DMS114 treated with DMSO at 0.1 percent for 48 hours (cell line): ENCODE measurements at regions not wholly inside any gene's neighbourhood (a gene's known extent, or its start where the extent isn't known, plus 50 kb on each side); places are given as distances from the start of the nearest gene placed in this dataset.
"Not testable (repeated sequence)": the region's sequence is repeated elsewhere in the genome, so short reads cannot be mapped to it uniquely, and the experiment has no call there.

Experiments used
- DNase-seq: peaks from one replicate; lab custom pipeline; 2025; ENCODE audit not compliant: unreplicated experiment; lab: John Stamatoyannopoulos, UW

DNA sequence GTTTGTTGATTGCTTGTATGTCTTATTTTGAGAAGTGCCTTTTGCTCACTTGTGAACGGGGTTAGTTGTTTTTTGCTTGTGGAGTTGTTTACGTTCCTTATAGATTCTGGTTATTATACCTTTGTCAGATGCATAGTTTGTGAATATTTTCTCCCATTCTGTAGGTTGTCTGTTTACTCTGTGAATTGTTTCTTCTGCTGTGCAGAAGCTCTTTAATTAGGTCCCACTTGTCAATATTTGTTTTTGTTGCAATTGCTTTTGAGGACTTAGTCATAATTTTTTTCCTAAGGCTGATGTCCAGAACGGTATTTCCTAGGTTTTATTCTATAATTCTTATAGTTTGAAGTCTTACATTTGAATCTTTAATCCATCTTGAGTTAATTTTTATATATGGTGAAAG is 285.3 kb upstream of the GADL1 start:
- no peak for DNase-seq

DNA sequence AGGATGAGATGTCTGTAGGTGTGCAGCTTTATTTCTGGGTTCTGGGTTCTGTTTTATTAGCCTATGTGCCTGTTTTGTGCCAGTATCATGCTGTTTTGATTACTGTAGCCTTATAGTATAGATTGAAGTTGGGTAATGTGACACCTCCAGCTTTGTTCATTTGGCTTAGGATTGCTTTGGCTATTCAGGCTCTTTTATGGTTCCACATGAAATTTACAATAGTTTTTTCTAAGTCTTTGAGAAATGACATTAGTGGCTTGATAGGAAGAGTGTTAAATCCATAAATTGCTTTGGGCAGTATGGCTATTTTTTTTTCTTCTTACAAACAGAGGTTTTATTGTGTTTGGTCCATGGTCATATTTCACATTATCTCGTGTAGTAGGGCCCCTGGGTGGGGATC is 285.8 kb upstream of the GADL1 start:
- no peak for DNase-seq

DNA sequence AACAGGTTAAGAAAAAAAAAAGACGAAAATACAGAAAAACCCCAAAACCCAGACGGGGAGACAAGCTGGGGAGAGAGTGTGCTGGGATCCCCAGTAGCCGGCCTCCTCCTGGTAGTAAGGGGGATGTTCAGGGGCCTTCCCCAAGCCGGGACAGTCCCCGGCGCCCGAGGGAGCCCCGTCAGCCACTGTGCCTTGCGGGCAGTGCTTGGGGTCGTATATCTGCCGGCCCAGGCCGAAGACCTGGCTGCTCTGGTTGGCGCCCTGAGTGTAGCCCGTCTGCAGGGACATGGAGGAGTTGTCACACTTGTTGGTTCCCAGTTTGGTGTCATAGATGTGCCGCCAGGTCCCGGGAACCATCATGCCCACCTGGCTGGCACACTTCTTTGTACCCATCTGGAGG is 287.2 kb upstream of the GADL1 start:
- no peak for DNase-seq

GRCh38 chr3:31182661-31183060 is 288.2 kb upstream of the GADL1 start:
- no peak for DNase-seq

- DNase-seq = no peak
Measured at GRCh38 chr3:31184261-31185061, 290.0 kb upstream of the GADL1 start.

- no peak for DNase-seq
Measured at GRCh38 chr3:31185062-31185357, 290.5 kb upstream of the GADL1 start.

GRCh38 chr3:31186041-31186440 is 291.6 kb upstream of the GADL1 start:
- DNase-seq = no peak

GRCh38 chr3:31187380-31187779 is 292.9 kb upstream of the GADL1 start:
- no peak for DNase-seq

GRCh38 chr3:31188112-31188511 is 293.7 kb upstream of the GADL1 start:
- DNase-seq = no peak

DNA sequence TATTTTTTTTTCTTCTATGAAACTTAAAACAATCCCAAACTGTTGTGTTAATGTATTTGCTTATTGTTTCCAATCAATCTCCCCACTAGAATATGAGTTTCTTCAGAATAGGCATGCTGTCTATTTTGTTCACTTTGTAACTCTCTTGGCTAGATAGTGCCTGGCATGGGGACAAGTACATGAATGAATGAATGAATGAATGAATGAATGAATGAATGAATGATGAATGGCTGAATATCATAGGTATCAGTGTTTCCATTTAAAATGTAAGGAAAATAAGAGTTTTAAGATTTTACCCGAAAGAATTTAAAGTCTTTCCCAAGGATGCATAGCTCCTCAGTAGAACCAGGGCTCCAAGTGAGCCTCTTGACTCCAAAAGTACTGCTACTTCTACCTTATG is 294.9 kb upstream of the GADL1 start:
- no peak for DNase-seq

DNA sequence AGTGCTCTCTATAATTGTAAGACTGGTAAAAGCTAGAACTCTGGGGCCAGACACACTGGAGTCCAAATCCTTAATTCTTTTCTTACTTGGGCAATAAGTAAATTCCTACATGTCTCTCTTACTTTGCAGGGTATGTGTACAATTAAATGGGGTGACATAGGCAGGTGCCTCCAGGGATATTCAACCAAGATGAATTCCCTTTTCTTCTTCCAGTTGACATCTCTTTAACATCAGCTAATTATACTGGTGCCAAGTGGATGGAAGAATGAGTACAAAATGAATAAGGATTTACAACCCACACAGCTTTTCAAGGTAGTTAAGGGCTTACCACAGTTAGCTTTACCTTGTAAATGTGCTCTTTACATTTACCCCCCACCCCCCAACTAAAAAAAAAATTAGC is 295.5 kb upstream of the GADL1 start:
- DNase-seq = no peak

GRCh38 chr3:31191354-31191753 is 296.9 kb upstream of the GADL1 start:
- DNase-seq = no peak

DNA sequence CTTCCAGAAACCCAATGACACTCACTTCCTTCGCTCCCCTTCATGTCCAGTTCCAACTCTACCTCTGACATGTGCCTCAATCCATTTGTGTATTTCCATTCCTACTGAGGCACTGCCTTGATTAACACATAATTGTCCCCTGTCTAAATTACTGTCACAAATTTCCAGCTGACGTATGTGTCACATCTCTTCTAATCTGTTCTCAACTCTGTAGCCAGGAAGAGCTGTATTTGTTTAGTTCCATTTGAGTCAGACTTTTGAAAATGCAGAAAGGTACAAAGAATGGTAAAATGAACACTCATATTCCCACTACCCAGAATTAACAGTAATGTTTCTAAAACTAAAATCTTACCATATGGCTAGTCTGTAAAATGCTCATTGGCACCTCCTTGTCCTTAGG is 299.0 kb upstream of the GADL1 start:
- no peak for DNase-seq

GRCh38 chr3:31193871-31194270 is 299.4 kb upstream of the GADL1 start:
- DNase-seq = no peak

DNA sequence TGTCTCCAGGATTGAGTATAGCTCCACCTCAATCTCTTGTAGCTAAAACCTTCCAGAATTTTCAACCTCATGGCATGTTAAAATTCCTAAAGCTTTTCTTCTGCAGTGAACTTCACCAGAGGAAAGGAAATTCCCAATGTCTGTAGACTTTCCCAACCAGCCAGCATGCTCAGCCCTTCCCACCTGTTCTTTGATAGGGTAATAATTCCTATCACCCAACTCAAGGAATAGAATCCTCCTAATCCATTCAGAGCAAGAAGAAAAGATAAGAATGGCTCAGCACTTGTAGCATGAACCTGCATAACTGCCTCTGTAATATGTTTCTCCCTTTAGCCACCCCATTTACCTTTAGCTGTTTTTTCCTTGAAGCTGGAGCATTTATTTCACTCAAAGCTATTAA is 301.8 kb upstream of the GADL1 start:
- DNase-seq = no peak

GRCh38 chr3:31196881-31197364 is 302.5 kb upstream of the GADL1 start:
- no peak for DNase-seq

GRCh38 chr3:31197941-31198340 is 303.5 kb upstream of the GADL1 start:
- DNase-seq = no peak

DNA sequence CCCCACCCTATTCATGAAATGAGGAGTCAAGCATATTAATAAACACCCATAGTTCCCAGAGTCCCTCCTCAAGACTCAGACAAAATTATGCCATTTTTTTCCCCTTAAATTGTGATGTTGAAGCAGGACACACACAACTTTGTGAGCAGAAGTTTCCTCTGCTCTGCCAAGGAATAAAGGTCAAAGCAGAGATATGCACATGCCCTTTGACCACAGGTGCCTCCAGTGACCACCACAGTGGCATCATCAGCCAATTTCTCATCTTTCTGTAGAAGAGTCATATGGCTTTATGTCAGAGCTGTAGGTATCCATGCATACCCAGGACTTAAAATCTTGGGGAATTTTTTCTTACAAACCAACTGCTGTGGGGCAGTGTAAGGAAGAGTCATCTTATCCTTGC is 304.4 kb upstream of the GADL1 start:
- DNase-seq = no peak

DNA sequence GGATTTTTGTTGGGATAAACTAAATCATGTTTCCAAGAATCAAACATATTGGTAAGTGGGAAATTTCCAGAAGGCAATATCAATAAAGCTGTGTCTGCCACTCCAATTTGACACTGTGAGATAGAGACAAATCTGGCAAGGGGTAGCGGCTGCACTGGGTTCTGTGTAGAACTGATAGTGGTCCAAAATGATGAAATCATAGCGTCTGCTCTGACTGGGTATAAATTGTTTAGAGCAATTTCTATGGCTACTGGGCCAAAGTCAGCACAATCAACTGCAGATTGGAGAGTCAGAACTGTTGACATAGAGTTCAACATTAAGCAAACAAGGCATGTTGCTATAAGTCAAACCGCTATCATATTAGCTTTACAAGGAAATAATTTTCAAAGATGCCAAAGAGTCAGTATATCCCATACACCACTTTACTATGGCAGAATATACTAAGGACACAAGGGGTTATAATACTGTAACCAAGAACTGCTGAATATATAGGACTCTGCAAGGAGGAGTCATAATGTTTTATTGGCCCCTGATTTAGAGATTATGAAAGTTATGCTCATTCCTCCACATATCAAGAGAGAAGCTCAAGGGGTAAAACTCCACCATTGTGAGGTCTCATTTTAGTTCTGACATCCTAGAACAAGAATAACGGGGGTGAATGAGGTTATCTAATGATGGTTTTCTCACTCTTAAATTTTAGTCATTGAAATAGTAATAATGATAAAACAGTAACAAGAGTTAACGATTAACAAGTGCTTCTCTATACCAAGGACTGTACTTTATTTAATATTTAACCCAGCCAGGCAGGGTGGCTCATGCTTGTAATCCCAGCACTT is 309.7 kb upstream of the GADL1 start:
- DNase-seq = no peak

- DNase-seq = not testable (repeated sequence)
Measured at GRCh38 chr3:31204796-31205056, 310.3 kb upstream of the GADL1 start.

- DNase-seq = no peak
Measured at GRCh38 chr3:31210068-31210645, 315.7 kb upstream of the GADL1 start.

- DNase-seq = no peak
Measured at GRCh38 chr3:31213869-31214486, 318.7 kb upstream of the STT3B start.
